ENCODE measurements at regions not wholly inside any gene's neighbourhood (a gene's known extent, or its start where the extent isn't known, plus 50 kb on each side); places are given as distances from the start of the nearest gene placed in this dataset.

DNA sequence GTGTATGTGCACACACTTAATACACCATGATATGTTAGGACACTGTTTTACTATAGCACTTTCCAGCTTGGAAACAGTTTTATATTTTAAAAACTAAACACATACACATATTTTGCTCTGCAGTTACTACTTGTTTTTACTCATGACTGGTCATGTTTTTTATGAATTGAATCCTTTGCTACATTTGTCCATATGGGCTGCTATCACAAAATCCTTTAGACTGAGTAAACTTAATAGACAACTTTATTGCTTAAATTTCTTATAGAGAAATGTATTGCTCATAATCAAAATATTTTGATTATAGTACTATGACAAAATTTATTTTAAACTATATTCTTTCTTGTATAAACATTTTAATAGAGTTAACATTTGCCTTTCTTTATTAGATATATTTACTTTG is 314.8 kb downstream of the RBM43 start:
- H3K27ac Mint-ChIP-seq: no peak overlapping the region
- ATAC-seq (no peak), DNase-seq (ENCODE audit: low spot score) (no peak)
- no peaks in the 10 kb centered on the region for H3K27me3 Mint-ChIP-seq (ENCODE audit: insufficient read depth, low read depth, poor library complexity)
- Histone ChIP-seq H3K27me3 (ENCODE audit: insufficient read depth) (no peaks in the 10 kb centered on the region), H3K36me3 (ENCODE audit: insufficient read depth) (no peaks in the 10 kb centered on the region), H4K20me1 (replicated peaks; ENCODE audit: insufficient read depth) (no peaks in the 10 kb centered on the region), H3F3A (replicated peaks; ENCODE audit: low read depth) (no peaks in the 10 kb centered on the region), H3K9me2 (ENCODE audit: insufficient read depth) (no peaks in the 10 kb centered on the region), H3K4me1 (ENCODE audit: insufficient read depth) (no peaks in the 10 kb centered on the region), H3K79me2 (replicated peaks; ENCODE audit: insufficient read depth) (no peaks in the 10 kb centered on the region), H3K4me3 (no peak overlapping the region), H2AFZ (no peak overlapping the region), H3K4me2 (no peak overlapping the region), H3K27ac (ENCODE audit: low read depth) (no peak overlapping the region)
- H3K9me3 Mint-ChIP-seq: peaks cover 13% of the 10 kb centered on the region; the same call in 2 of the 3 replicates
- no peak overlapping the region for H3K4me3 Mint-ChIP-seq
- peaks cover 4% of the 10 kb centered on the region; the same call in 1 of the 3 replicates for H3K36me3 Mint-ChIP-seq (ENCODE audit: low read depth)
- TF ChIP-seq CREB1 (CRISPR knock-in tag; IDR thresholded peaks at IDR 0.05; ENCODE audit: low read depth) (no peak), EZH2 (IDR thresholded peaks at IDR 0.05; ENCODE audit: low read depth, unreplicated experiment) (no peak), POLR2AphosphoS5 (IDR thresholded peaks at IDR 0.05; ENCODE audit: low read depth) (no peak), ZNF114 (CRISPR knock-in tag; IDR thresholded peaks at IDR 0.05) (no peak), ZNF331 (CRISPR knock-in tag; IDR thresholded peaks at IDR 0.05; ENCODE audit: low read depth) (no peak), NANOG (IDR thresholded peaks at IDR 0.05; ENCODE audit: borderline replicate concordance) (no peak), JUNB (IDR thresholded peaks at IDR 0.05; ENCODE audit: unreplicated experiment) (no peak)
- TF ChIP-seq, protein P1, sequence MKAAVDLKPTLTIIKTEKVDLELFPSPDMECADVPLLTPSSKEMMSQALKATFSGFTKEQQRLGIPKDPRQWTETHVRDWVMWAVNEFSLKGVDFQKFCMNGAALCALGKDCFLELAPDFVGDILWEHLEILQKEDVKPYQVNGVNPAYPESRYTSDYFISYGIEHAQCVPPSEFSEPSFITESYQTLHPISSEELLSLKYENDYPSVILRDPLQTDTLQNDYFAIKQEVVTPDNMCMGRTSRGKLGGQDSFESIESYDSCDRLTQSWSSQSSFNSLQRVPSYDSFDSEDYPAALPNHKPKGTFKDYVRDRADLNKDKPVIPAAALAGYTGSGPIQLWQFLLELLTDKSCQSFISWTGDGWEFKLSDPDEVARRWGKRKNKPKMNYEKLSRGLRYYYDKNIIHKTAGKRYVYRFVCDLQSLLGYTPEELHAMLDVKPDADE (IDR thresholded peaks at IDR 0.05): no peak
- no peaks in the 10 kb centered on the region for H3K4me1 Mint-ChIP-seq

DNA sequence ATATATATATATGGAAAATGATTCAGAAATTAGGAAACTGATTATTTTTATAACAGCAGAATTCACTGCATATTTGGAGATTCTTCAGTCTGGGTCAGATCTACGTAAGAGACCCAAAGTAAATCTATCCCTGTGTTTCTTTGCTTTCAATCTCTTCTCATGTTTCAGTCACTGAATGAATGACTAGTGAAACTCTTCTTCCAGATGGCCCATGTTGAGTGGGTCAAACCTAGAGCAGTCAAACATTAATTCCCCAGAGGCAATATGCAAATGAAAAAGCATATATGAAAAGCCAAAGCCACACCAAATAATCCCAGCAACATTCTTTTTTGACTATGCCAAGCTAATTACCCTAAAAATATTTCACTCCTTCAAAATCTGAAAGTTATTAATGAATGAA is 317.3 kb downstream of the RBM43 start:
- Mint-ChIP-seq H3K4me1 (peaks cover under 1% of the 10 kb centered on the region; the same call in 2 of the 3 replicates), H3K4me3 (no peak overlapping the region), H3K36me3 (ENCODE audit: low read depth) (peaks cover 6% of the 10 kb centered on the region), H3K27ac (no peak overlapping the region), H3K27me3 (ENCODE audit: insufficient read depth, low read depth, poor library complexity) (no peaks in the 10 kb centered on the region), H3K9me3 (peaks cover 5% of the 10 kb centered on the region; the same call in 1 of the 3 replicates)
- Histone ChIP-seq H4K20me1 (replicated peaks; ENCODE audit: insufficient read depth) (no peaks in the 10 kb centered on the region), H3K36me3 (ENCODE audit: insufficient read depth) (0 out of 2 replicates have a peak, but pooled peaks cover 4% of the 10 kb centered on the region), H3K4me1 (ENCODE audit: insufficient read depth) (peaks cover 2% of the 10 kb centered on the region; the same call in 1 of the 2 replicates), H3K79me2 (replicated peaks; ENCODE audit: insufficient read depth) (no peaks in the 10 kb centered on the region), H3K4me3 (no peak overlapping the region), H3K4me2 (no peak overlapping the region), H3K9me2 (ENCODE audit: insufficient read depth) (no peaks in the 10 kb centered on the region), H3F3A (replicated peaks; ENCODE audit: low read depth) (no peaks in the 10 kb centered on the region), H2AFZ (no peak overlapping the region), H3K27me3 (ENCODE audit: insufficient read depth) (no peaks in the 10 kb centered on the region), H3K27ac (ENCODE audit: low read depth) (no peak overlapping the region)
- no peak for DNase-seq (ENCODE audit: low spot score)
- ATAC-seq: no peak
- TF ChIP-seq ZNF114 (CRISPR knock-in tag; IDR thresholded peaks at IDR 0.05) (no peak), CREB1 (CRISPR knock-in tag; IDR thresholded peaks at IDR 0.05; ENCODE audit: low read depth) (no peak), JUNB (IDR thresholded peaks at IDR 0.05; ENCODE audit: unreplicated experiment) (no peak), ZNF331 (CRISPR knock-in tag; IDR thresholded peaks at IDR 0.05; ENCODE audit: low read depth) (no peak), NANOG (IDR thresholded peaks at IDR 0.05; ENCODE audit: borderline replicate concordance) (no peak), EZH2 (IDR thresholded peaks at IDR 0.05; ENCODE audit: low read depth, unreplicated experiment) (no peak), STAT1 (IDR thresholded peaks at IDR 0.05; ENCODE audit: unreplicated experiment) (no peak), EZH2phosphoT487 (IDR thresholded peaks at IDR 0.05; ENCODE audit: unreplicated experiment) (no peak)
- TF ChIP-seq, protein P2, sequence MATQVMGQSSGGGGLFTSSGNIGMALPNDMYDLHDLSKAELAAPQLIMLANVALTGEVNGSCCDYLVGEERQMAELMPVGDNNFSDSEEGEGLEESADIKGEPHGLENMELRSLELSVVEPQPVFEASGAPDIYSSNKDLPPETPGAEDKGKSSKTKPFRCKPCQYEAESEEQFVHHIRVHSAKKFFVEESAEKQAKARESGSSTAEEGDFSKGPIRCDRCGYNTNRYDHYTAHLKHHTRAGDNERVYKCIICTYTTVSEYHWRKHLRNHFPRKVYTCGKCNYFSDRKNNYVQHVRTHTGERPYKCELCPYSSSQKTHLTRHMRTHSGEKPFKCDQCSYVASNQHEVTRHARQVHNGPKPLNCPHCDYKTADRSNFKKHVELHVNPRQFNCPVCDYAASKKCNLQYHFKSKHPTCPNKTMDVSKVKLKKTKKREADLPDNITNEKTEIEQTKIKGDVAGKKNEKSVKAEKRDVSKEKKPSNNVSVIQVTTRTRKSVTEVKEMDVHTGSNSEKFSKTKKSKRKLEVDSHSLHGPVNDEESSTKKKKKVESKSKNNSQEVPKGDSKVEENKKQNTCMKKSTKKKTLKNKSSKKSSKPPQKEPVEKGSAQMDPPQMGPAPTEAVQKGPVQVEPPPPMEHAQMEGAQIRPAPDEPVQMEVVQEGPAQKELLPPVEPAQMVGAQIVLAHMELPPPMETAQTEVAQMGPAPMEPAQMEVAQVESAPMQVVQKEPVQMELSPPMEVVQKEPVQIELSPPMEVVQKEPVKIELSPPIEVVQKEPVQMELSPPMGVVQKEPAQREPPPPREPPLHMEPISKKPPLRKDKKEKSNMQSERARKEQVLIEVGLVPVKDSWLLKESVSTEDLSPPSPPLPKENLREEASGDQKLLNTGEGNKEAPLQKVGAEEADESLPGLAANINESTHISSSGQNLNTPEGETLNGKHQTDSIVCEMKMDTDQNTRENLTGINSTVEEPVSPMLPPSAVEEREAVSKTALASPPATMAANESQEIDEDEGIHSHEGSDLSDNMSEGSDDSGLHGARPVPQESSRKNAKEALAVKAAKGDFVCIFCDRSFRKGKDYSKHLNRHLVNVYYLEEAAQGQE (IDR thresholded peaks at IDR 0.05; ENCODE audit: unreplicated experiment): no peak
- TF ChIP-seq, protein P3, sequence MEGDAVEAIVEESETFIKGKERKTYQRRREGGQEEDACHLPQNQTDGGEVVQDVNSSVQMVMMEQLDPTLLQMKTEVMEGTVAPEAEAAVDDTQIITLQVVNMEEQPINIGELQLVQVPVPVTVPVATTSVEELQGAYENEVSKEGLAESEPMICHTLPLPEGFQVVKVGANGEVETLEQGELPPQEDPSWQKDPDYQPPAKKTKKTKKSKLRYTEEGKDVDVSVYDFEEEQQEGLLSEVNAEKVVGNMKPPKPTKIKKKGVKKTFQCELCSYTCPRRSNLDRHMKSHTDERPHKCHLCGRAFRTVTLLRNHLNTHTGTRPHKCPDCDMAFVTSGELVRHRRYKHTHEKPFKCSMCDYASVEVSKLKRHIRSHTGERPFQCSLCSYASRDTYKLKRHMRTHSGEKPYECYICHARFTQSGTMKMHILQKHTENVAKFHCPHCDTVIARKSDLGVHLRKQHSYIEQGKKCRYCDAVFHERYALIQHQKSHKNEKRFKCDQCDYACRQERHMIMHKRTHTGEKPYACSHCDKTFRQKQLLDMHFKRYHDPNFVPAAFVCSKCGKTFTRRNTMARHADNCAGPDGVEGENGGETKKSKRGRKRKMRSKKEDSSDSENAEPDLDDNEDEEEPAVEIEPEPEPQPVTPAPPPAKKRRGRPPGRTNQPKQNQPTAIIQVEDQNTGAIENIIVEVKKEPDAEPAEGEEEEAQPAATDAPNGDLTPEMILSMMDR (conservative IDR thresholded peaks at IDR 0.05; ENCODE audit: low read depth in 2 of 2): no peak

Data from GM23338 (cell line).